ENCODE measurements at regions not wholly inside any gene's neighbourhood (a gene's known extent, or its start where the extent isn't known, plus 50 kb on each side); places are given as distances from the start of the nearest gene placed in this dataset.

- 16% methylated on average over 1 of the region's 1 CpG for WGBS (ENCODE audit: low lambda C conversion rate)
- H3K4me3 ChIP-seq (ENCODE audit: low read depth in 2 of 2, low read length in 1 of 2), result no peak overlapping the region
- CTCF ChIA-PET, result interaction anchor here (0.7 kb wide), 1 partner anchor 38 kb away, joined by 3 read pairs; no protein-coding TSS in a partner anchor
Measured at GRCh38 chr6:95242560-95242959, 334.8 kb upstream of the MANEA start.

More at GRCh38 chr6:95242560-95242959, 334.8 kb upstream of the MANEA start:
- no peaks in the 10 kb centered on the region for H3K9me3 ChIP-seq
- H3F3A ChIP-seq (replicated peaks; ENCODE audit: insufficient read depth), result no peaks in the 10 kb centered on the region
- no peaks in the 10 kb centered on the region for H3K79me2 ChIP-seq (ENCODE audit: insufficient read depth)
- no peaks in the 10 kb centered on the region for H3K36me3 ChIP-seq (replicated peaks in 1 of 2; ENCODE audit: control insufficient read depth in 1 of 2, insufficient read depth in 2 of 2, low read length in 1 of 2)
- no peaks in the 10 kb centered on the region for H3K27me3 ChIP-seq (ENCODE audit: insufficient read depth)
- no peak overlapping the region for H3K4me2 ChIP-seq
- POLR2A ChIA-PET, result no interaction called here
- peaks cover 0 to 3% of the 10 kb centered on the region in 2 experiments; a peak in 2 of 4 replicates for H3K4me1 ChIP-seq (ENCODE audit: control insufficient read depth in 1 of 2, insufficient read depth in 2 of 2, low read depth in 1 of 2, low read length in 1 of 2)
- H3K27ac ChIP-seq (ENCODE audit: low read depth in 2 of 2, low read length in 1 of 2), result no peak overlapping the region
- no peak for TF ChIP-seq TAF1 (IDR thresholded peaks at IDR 0.05; ENCODE audit: borderline replicate concordance, low read depth, low read length)
- TF ChIP-seq MEF2A (IDR thresholded peaks at IDR 0.05; ENCODE audit: borderline replicate concordance, low read depth), result no peak
- TF ChIP-seq RXRA (IDR thresholded peaks at IDR 0.05; ENCODE audit: borderline replicate concordance, low read depth), result no peak
- TF ChIP-seq USF1 (IDR thresholded peaks at IDR 0.05; ENCODE audit: borderline replicate concordance, low read depth), result no peak
- TF ChIP-seq JUND (IDR thresholded peaks at IDR 0.05), result no peak
- no peak for TF ChIP-seq REST (IDR thresholded peaks at IDR 0.05; ENCODE audit: low read depth, low read length)
- TF ChIP-seq NFIC (IDR thresholded peaks at IDR 0.05; ENCODE audit: borderline replicate concordance), result no peak
- no peak for TF ChIP-seq GATA2 (CRISPR knock-in tag; IDR thresholded peaks at IDR 0.05)
- TF ChIP-seq MAX (IDR thresholded peaks at IDR 0.05; ENCODE audit: low read depth), result no peak
- TF ChIP-seq FOXM1 (IDR thresholded peaks at IDR 0.05; ENCODE audit: low read depth), result no peak
- TF ChIP-seq RAD21 (IDR thresholded peaks at IDR 0.05; ENCODE audit: low read length), result no peak
- no peak for TF ChIP-seq ZBTB33 (IDR thresholded peaks at IDR 0.05; ENCODE audit: borderline replicate concordance, low read depth)
- no peak for TF ChIP-seq SMC3 (IDR thresholded peaks at IDR 0.05; ENCODE audit: low read depth, low read length)
- TF ChIP-seq CTCF (IDR thresholded peaks at IDR 0.05), result no peak
- no peak for TF ChIP-seq FOXJ3 (CRISPR knock-in tag; IDR thresholded peaks at IDR 0.05)
- no peak for TF ChIP-seq USF2 (IDR thresholded peaks at IDR 0.05; ENCODE audit: borderline replicate concordance, low read depth, low read length)
- TF ChIP-seq EZH2phosphoT487 (IDR thresholded peaks at IDR 0.05; ENCODE audit: borderline replicate concordance, low read depth), result no peak
- H3K9me2 ChIP-seq, result no peaks in the 10 kb centered on the region
- DNase-seq, result no peak
- H3K9ac ChIP-seq, result no peak overlapping the region
- H2AFZ ChIP-seq (ENCODE audit: low read depth), result no peak overlapping the region
- no peaks in the 10 kb centered on the region for H4K20me1 ChIP-seq (ENCODE audit: insufficient read depth)
